IPS-15b (cell line): ENCODE measurements at regions not wholly inside any gene's neighbourhood (a gene's known extent, or its start where the extent isn't known, plus 50 kb on each side); places are given as distances from the start of the nearest gene placed in this dataset.

Experiments
- H3K27me3 ChIP-seq: one replicate; pipeline ENCODE4 v1.6.1; 2013; ENCODE audit warnings: low read length; ENCODE audit not compliant: control insufficient read depth, insufficient read depth
- H3K36me3 ChIP-seq: one replicate; pipeline ENCODE4 v1.6.1; 2013; ENCODE audit warnings: low read length; ENCODE audit not compliant: control insufficient read depth, insufficient read depth
- H3K4me1 ChIP-seq: one replicate; pipeline ENCODE4 v1.6.1; 2013; ENCODE audit warnings: mild to moderate bottlenecking, low read length; ENCODE audit not compliant: control insufficient read depth, insufficient read depth
- H3K4me3 ChIP-seq: one replicate; pipeline ENCODE4 v1.5.1; 2013; ENCODE audit warnings: low read depth, low read length
- H3K9ac ChIP-seq: one replicate; pipeline ENCODE4 v1.6.1; 2013; ENCODE audit warnings: low read depth, mild to moderate bottlenecking, low read length
- H3K9me3 ChIP-seq: one replicate; pipeline ENCODE4 v1.6.1; 2013; ENCODE audit warnings: mild to moderate bottlenecking, low read length; ENCODE audit not compliant: control insufficient read depth, insufficient read depth

DNA sequence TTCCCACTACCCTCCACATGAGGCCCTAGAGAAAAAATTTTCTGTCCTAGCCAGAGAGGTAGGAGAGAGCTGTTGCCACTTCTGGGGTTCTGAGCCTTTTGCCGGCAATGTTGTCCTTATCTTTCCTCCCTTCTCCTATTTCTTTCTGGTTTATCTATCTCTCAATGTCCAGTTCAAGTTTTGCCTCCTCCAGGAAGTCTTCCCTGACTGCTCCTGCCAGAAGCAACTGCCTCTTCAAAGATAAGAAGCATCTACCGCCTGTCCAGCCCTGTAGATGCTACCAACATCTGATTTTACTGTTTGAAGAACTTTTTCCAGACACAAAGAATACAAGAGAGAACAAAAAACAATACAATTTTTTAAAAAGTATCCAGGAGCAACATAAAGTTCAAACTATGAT, 220.8 kb upstream of the KLHL29 start:
- no peaks in the 10 kb centered on the region for H3K36me3 ChIP-seq
- no peaks in the 10 kb centered on the region for H3K4me1 ChIP-seq
- no peaks in the 10 kb centered on the region for H3K9me3 ChIP-seq
- H3K9ac ChIP-seq = no peak overlapping the region
- no peak overlapping the region for H3K4me3 ChIP-seq
- no peaks in the 10 kb centered on the region for H3K27me3 ChIP-seq

DNA sequence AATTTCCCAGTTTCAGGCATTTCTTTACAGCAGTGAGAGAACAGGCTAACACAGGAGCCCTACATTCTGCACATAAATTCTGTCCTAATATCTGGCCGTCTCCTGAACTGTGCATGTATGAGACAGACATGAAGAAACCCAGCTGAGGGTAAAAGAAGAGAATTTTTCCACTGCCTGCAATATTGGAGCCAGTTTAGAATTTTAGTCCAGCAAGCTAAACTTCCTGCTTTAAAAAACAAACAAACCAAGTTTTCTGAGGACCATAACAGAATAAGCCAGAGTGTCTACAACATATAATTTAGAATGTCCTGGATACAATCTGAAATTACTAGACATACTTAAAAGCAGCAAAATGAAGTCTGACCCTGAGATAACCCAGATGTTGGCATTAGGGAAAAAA, 215.1 kb upstream of the KLHL29 start:
- H3K4me3 ChIP-seq = no peak overlapping the region
- H3K27me3 ChIP-seq = no peaks in the 10 kb centered on the region
- no peak overlapping the region for H3K9ac ChIP-seq
- no peaks in the 10 kb centered on the region for H3K9me3 ChIP-seq
- H3K36me3 ChIP-seq = no peaks in the 10 kb centered on the region
- H3K4me1 ChIP-seq = no peaks in the 10 kb centered on the region

DNA sequence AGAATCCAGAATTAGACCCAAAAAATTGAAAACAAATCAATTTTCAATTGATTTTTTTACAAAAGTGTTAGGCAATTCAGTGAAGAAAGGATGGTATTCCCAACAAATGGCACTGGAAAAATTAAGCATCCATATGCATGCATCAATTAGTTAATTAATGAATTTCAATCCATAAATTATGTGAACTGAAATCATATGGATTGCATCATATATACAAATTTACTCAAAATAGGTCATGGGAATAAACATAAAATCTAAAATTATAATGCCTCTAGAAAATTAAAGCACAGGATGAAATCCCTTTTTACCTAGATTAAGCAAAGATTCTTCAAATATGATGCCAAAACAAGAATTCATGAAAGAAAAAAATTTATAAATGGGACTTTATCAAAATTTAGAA, 213.9 kb upstream of the KLHL29 start:
- Histone ChIP-seq H3K27me3 (no peaks in the 10 kb centered on the region), H3K4me3 (no peak overlapping the region), H3K9me3 (no peaks in the 10 kb centered on the region), H3K36me3 (no peaks in the 10 kb centered on the region), H3K9ac (no peak overlapping the region), H3K4me1 (no peaks in the 10 kb centered on the region)

DNA sequence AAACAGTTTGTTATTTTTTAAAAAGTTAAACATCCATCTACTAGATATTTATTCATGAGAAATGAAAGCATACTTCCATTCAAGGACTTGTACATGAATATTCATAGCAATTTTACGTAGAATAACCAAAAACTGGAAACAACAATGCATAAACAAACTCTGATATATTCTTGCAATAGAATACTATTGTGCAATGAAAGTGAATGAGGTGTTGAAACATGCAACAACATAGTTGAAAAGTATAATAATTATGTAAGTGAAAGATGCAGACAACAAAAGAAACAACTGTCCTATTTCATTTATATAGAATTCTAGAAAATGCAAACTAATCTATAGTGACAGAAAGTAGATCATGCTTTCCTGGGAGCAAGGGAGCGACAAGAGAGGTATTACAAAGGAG, 206.6 kb upstream of the KLHL29 start:
- H3K27me3 ChIP-seq = no peaks in the 10 kb centered on the region
- no peaks in the 10 kb centered on the region for H3K9me3 ChIP-seq
- no peaks in the 10 kb centered on the region for H3K36me3 ChIP-seq
- no peaks in the 10 kb centered on the region for H3K4me1 ChIP-seq
- no peak overlapping the region for H3K4me3 ChIP-seq
- H3K9ac ChIP-seq = no peak overlapping the region

DNA sequence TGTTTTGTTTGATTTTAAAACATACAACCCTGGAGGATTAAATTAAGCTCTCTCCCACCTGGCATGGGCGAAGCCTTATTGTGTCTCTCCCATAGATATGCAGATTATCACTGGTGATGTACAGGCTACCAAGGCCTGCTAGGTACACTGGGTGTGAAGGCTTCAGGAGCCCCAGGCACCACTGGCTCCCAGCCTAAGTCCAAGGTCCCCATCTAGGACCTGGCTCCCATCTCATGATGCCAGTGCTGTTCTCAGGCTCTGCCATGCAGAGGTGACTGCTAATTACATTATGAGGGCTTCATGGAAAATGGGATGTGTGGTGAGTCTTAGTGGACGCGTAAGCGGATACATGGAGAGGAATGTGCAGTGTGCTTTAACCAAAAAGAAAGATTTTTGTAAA, 201.2 kb upstream of the KLHL29 start:
- H3K9ac ChIP-seq = no peak overlapping the region
- H3K4me3 ChIP-seq = no peak overlapping the region
- no peaks in the 10 kb centered on the region for H3K36me3 ChIP-seq
- no peaks in the 10 kb centered on the region for H3K27me3 ChIP-seq
- H3K9me3 ChIP-seq = no peaks in the 10 kb centered on the region
- H3K4me1 ChIP-seq = no peaks in the 10 kb centered on the region

DNA sequence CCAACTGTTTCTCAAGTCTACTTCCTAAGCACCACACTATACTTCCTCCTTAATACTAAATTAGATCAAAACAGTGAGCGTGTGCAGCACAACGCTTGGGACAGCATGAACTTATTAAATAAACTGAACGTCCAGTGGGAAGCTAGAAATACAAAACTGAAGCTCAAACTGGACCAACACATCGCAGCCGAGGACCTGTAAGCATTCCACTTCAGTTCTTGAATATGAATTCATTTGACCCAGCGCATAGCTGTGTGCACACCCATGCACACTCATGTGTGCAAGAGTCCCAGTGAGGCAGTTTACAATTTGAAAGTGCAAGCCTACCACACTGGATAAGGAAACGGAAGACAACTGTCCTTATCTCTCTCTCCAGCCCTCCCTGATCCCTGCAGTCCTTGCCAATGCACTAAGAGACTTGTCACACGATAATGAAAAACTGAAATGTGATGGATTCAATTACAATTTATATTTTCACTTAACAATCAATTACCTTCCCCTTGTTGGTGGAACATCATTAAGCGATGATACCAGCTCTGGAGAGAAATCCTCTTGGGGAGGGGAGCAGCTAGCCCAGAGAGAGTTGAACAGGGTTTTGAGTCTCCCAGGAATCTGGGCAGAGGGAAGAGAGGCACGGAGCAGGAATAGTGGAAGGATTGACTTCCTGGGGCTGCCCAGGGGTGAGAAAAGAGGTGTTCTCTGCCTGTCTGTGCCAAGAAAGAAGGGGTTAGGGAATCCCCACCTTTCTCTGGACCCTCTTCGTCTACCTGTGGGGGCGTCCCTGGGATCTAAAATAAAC, 186.5 kb upstream of the KLHL29 start:
- H3K4me1 ChIP-seq = no peaks in the 10 kb centered on the region
- no peaks in the 10 kb centered on the region for H3K36me3 ChIP-seq
- H3K4me3 ChIP-seq = no peak overlapping the region
- no peak overlapping the region for H3K9ac ChIP-seq
- H3K27me3 ChIP-seq = no peaks in the 10 kb centered on the region
- H3K9me3 ChIP-seq = no peaks in the 10 kb centered on the region

DNA sequence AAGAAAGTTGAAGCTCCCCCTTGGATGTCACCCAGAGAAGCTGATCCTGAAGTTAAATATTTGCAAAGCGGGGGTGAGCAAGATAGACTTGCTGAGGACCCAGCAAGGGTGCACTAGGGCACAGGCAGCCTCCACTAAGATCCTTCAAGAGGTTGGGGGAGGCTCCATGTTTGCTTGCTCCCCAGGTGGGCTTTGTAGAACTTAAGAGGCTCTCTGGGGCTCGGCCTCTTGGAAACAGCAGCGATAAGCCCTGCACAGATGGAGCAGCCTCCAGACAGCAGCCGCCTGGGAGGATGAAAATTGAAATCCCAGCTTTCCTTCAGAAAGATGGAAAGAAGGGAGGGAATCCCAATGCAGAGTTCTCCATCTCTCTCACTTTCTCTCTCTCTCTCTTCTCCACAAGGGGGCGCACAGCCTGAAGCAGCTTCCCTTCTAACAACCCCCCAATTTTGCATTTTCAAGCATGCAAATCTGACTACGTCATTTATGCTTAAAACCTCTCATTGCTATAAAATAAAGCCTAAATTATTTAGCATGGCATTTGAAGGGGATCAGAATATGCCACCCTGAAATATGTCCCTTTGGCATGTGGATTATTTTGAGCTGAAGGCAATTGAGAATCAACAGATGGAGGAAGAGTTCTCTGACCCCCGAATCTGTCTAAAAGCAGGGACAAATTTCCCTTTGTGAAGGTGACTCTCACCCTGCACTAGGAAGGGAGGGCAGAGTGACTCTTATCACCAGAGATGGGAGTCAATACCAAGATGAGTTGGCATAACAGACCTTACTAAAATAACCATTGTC, 185.7 kb upstream of the KLHL29 start:
- H3K36me3 ChIP-seq = no peaks in the 10 kb centered on the region
- no peaks in the 10 kb centered on the region for H3K9me3 ChIP-seq
- H3K9ac ChIP-seq = no peak overlapping the region

DNA sequence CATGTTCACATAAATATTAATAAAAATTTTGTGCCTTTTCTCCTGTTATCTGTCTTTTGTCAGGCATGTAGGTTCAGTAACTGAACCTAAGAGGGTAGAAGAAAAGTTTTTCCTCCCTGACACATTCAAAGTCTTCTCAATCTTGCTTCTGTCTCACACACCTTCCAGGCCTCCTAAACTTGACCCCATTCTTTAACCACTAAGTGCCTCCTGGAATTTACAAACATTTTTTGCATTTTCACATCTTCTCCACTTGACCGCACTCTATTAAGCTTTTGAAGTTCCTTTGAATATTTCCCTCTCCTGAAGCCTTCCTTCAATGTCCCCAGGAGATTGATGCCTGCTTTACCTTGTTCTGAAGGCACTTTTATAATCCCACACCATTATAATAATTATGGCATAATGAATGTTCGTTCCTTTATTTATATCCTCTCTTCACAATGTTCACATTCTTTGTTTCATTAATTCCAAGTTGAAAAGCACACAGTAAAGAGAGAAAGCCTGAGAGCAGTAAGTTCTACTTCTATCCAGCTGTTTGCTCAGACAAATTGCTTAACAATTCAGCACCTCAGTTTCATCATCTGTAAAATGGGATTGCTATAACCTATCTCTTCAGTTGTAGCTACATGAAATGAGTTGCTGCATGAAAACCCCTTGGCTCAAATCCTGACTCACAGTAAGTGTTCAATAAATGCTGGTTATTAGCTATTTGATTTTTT, 184.8 kb upstream of the KLHL29 start:
- Histone ChIP-seq H3K36me3 (no peaks in the 10 kb centered on the region), H3K27me3 (no peaks in the 10 kb centered on the region), H3K4me3 (no peak overlapping the region), H3K9me3 (no peaks in the 10 kb centered on the region), H3K4me1 (no peaks in the 10 kb centered on the region), H3K9ac (no peak overlapping the region)

More for the DNA sequence above, 185.7 kb upstream of the KLHL29 start:
- no peak overlapping the region for H3K4me3 ChIP-seq
- no peaks in the 10 kb centered on the region for H3K27me3 ChIP-seq
- no peaks in the 10 kb centered on the region for H3K4me1 ChIP-seq

DNA sequence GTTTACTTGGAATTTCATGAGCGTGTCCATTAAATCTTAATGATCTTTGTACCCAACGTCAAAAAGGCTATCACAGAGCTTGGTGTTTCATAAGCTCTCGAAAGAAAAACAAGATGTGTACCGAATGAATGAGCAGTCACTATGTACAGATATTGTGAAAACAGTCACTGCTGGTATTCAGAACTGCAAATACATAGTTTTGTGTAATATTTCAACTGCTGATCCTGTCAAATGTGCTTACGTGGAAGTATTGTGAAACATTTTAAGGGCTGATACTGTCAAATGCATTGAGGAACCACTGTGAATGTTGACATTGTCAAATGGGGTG, 184.2 kb upstream of the KLHL29 start:
- H3K9ac ChIP-seq = no peak overlapping the region
- no peak overlapping the region for H3K4me3 ChIP-seq
- no peaks in the 10 kb centered on the region for H3K36me3 ChIP-seq
- H3K27me3 ChIP-seq = no peaks in the 10 kb centered on the region
- no peaks in the 10 kb centered on the region for H3K9me3 ChIP-seq
- H3K4me1 ChIP-seq = no peaks in the 10 kb centered on the region

DNA sequence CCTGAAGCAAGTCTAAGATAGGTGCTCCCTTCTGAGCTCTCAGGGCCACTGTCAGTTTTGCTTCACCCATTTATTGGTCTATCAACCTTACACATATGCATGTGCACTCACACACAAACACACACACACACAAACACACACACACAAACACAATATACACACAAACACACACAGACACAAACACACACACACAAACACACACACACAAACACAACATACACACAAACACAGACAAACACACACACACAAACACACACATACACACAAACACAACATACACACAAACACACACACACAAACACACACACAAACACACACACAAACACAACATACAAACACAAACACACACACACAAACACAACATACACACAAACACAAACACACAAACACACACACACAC, 181.6 kb upstream of the KLHL29 start:
- H3K4me3 ChIP-seq = no peak overlapping the region
- no peaks in the 10 kb centered on the region for H3K9me3 ChIP-seq
- H3K9ac ChIP-seq = no peak overlapping the region
- H3K27me3 ChIP-seq = no peaks in the 10 kb centered on the region
- H3K4me1 ChIP-seq = no peaks in the 10 kb centered on the region
- H3K36me3 ChIP-seq = no peaks in the 10 kb centered on the region

DNA sequence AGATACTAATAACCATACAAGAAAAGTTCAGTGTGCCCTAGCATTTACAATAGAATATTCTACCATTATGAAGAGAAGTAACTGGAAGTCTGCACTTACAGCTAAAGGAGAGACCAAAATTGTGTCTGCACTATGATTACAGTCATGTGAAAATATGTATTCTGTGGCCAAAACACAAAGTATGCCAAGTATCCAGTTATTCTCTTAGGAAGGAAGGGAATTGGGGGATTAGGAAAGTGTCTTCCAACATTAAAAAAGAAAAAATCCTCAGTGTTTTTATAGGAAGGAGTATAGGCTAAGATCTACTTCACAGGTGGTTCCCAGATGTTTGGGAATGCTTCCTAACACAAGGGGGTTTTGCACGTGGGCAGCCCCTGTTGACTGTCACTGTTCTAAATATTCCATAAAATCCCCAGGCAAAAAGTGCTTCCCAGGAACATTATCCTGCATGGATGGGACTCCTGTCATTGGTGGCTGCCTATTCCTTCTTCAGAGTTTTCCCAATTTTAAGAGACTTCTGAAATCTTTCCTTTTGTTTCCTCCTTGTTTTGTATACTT, 180.2 kb upstream of the KLHL29 start:
- Histone ChIP-seq H3K4me3 (no peak overlapping the region), H3K9ac (no peak overlapping the region), H3K36me3 (no peaks in the 10 kb centered on the region), H3K27me3 (no peaks in the 10 kb centered on the region), H3K9me3 (no peaks in the 10 kb centered on the region), H3K4me1 (no peaks in the 10 kb centered on the region)
